ENCODE measurements at regions not wholly inside any gene's neighbourhood (a gene's known extent, or its start where the extent isn't known, plus 50 kb on each side); places are given as distances from the start of the nearest gene placed in this dataset.

DNA sequence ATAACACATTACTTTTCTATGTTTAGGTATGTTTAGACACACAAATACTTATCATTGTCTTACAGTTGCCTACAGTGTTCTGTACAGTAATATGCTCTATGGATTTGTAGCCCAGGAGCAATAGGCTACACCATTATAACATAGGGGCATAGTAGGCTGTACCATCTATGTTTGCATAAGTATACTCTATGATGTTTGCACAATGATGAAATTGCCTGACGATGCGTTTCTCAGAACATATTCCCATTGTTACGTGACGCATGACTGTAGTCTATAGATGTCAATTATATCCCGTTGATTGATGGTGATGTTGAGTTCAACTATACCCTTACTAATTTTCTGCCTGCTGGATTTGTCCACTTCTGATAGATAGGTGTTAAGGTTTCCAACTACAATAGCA, 139.4 kb upstream of the PFN2 start:
- Histone ChIP-seq H4K5ac (ENCODE audit: low read depth, low read length) (no peak overlapping the region), H3K27ac (ENCODE audit: insufficient read depth, low read length) (no peak overlapping the region), H3K9me3 (ENCODE audit: control insufficient read depth, insufficient read depth, low read length) (no peaks in the 10 kb centered on the region), H2AK9ac (replicated peaks; ENCODE audit: low read depth, low read length, poor library complexity) (no peak overlapping the region), H2BK120ac (ENCODE audit: low read depth, low read length) (no peak overlapping the region), H3K23ac (ENCODE audit: low read depth, low read length) (no peak overlapping the region), H4K91ac (ENCODE audit: insufficient read depth, low read depth, low read length) (no peak overlapping the region), H3K4ac (ENCODE audit: low read depth, low read length) (no peak overlapping the region), H2BK20ac (ENCODE audit: low read depth, low read length) (no peak overlapping the region), H3K56ac (ENCODE audit: extremely low read depth, insufficient read depth, low read length) (no peak overlapping the region), H2AK5ac (ENCODE audit: low read depth, low read length) (no peak overlapping the region), H2AFZ (replicated peaks; ENCODE audit: low read length, poor library complexity) (no peak overlapping the region), H4K8ac (ENCODE audit: low read depth in 2 of 2, low read length in 2 of 2) (no peak overlapping the region), H4K20me1 (ENCODE audit: insufficient read depth, low read length) (no peaks in the 10 kb centered on the region), H3K18ac (ENCODE audit: low read depth, low read length) (no peak overlapping the region), H3K9ac (ENCODE audit: low read depth, low read length) (no peak overlapping the region), H3K14ac (replicated peaks; ENCODE audit: low read depth, low read length) (no peak overlapping the region), H3K4me3 (ENCODE audit: insufficient read depth, low read depth, low read length) (no peak overlapping the region), H3K4me1 (ENCODE audit: control insufficient read depth, insufficient read depth, low read length) (peaks cover 11% of the 10 kb centered on the region), H2BK5ac (ENCODE audit: low read depth, low read length, poor library complexity, severe bottlenecking) (no peak overlapping the region), H3K4me2 (ENCODE audit: low read depth, low read length) (no peak overlapping the region), H3K79me1 (ENCODE audit: low read depth in 1 of 2, low read length in 2 of 2) (no peaks in the 10 kb centered on the region), H3K9me1 (ENCODE audit: insufficient read depth, low read length) (peaks cover 7% of the 10 kb centered on the region), H3K27me3 (ENCODE audit: control insufficient read depth, insufficient read depth, low read length) (no peaks in the 10 kb centered on the region), H3K36me3 (ENCODE audit: control insufficient read depth, insufficient read depth, low read length) (no peaks in the 10 kb centered on the region), H2BK15ac (ENCODE audit: low read depth, low read length) (no peak overlapping the region)
- ATAC-seq (ENCODE audit: low read depth) (no peak), DNase-seq (no peak)
- in situ Hi-C loops (cut with MboI; ENCODE audit: low sequenced_read_pairs) (no loop called here), dilution Hi-C loops (cut with HindIII; ENCODE audit: low sequenced_read_pairs, unreplicated experiment) (no loop called here), intact Hi-C loops (cut with micrococcal nuclease) (no loop called here)
- ChIA-PET POLR2A (ENCODE audit: unreplicated experiment) (no interaction called here), CTCF (no interaction called here)
- no CpG with 5 or more reads among the region's 5 CpGs for whole genome bisulfite sequencing, 2 experiments (ENCODE audit: extremely low coverage in 2 of 2, insufficient read length in 1 of 2)
- TF ChIP-seq, protein P1, sequence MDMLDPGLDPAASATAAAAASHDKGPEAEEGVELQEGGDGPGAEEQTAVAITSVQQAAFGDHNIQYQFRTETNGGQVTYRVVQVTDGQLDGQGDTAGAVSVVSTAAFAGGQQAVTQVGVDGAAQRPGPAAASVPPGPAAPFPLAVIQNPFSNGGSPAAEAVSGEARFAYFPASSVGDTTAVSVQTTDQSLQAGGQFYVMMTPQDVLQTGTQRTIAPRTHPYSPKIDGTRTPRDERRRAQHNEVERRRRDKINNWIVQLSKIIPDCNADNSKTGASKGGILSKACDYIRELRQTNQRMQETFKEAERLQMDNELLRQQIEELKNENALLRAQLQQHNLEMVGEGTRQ (IDR thresholded peaks at IDR 0.05; ENCODE audit: low read depth, low read length) = no peak
- TF ChIP-seq BHLHE40 (IDR thresholded peaks at IDR 0.05; ENCODE audit: low read depth, low read length) (no peak), RAD21 (IDR thresholded peaks at IDR 0.05; ENCODE audit: low read length) (no peak), MAZ (IDR thresholded peaks at IDR 0.05; ENCODE audit: borderline replicate concordance, low read depth, low read length) (no peak), RFX5 (IDR thresholded peaks at IDR 0.05; ENCODE audit: low read depth, low read length) (no peak)
- TF ChIP-seq, protein P2, sequence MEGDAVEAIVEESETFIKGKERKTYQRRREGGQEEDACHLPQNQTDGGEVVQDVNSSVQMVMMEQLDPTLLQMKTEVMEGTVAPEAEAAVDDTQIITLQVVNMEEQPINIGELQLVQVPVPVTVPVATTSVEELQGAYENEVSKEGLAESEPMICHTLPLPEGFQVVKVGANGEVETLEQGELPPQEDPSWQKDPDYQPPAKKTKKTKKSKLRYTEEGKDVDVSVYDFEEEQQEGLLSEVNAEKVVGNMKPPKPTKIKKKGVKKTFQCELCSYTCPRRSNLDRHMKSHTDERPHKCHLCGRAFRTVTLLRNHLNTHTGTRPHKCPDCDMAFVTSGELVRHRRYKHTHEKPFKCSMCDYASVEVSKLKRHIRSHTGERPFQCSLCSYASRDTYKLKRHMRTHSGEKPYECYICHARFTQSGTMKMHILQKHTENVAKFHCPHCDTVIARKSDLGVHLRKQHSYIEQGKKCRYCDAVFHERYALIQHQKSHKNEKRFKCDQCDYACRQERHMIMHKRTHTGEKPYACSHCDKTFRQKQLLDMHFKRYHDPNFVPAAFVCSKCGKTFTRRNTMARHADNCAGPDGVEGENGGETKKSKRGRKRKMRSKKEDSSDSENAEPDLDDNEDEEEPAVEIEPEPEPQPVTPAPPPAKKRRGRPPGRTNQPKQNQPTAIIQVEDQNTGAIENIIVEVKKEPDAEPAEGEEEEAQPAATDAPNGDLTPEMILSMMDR (conservative IDR thresholded peaks at IDR 0.05; ENCODE audit: low read depth, low read length) = no peak
- no TSS peak for BruUV-seq (replicated peaks)

Measured in IMR-90 (cell line).